ENCODE measurements at regions not wholly inside any gene's neighbourhood (a gene's known extent, or its start where the extent isn't known, plus 50 kb on each side); places are given as distances from the start of the nearest gene placed in this dataset.

DNA sequence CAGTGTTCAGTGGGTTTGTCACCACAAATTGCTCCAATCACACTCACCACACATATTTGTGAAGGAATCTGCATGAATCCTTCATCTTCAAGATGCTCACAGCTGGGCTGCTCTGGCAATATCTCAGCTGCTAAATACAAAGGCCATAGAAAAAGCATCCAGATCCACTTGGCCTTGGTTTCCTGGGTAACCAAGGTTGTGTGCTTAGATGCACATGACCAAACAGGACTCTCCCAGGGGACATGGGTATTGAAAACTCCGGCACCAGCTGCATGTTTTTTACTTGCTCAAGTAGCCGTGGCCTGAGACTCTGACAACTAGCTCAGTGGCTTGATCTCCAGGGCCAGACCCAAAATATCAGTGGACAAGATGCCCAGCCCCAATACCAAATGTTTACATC lies 131.3 kb downstream of the CBLN1 start:
- TF ChIP-seq POLR2AphosphoS5 (IDR thresholded peaks at IDR 0.05) (no peak), POLR2A (IDR thresholded peaks at IDR 0.05) (no peak), EP300 (IDR thresholded peaks at IDR 0.05) (no peak)
- TF ChIP-seq, protein P1, sequence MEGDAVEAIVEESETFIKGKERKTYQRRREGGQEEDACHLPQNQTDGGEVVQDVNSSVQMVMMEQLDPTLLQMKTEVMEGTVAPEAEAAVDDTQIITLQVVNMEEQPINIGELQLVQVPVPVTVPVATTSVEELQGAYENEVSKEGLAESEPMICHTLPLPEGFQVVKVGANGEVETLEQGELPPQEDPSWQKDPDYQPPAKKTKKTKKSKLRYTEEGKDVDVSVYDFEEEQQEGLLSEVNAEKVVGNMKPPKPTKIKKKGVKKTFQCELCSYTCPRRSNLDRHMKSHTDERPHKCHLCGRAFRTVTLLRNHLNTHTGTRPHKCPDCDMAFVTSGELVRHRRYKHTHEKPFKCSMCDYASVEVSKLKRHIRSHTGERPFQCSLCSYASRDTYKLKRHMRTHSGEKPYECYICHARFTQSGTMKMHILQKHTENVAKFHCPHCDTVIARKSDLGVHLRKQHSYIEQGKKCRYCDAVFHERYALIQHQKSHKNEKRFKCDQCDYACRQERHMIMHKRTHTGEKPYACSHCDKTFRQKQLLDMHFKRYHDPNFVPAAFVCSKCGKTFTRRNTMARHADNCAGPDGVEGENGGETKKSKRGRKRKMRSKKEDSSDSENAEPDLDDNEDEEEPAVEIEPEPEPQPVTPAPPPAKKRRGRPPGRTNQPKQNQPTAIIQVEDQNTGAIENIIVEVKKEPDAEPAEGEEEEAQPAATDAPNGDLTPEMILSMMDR (IDR thresholded peaks at IDR 0.05): no peak

Data from suprapubic skin (tissue), 4 donors.